Brain microvascular endothelial cell (primary cell): ENCODE measurements at regions not wholly inside any gene's neighbourhood (a gene's known extent, or its start where the extent isn't known, plus 50 kb on each side); places are given as distances from the start of the nearest gene placed in this dataset.

Source experiments
- DNase-seq: peaks from one replicate; pipeline ENCODE4 v3.0.0-alpha.2; 2020
- H3K27ac ChIP-seq: fragments of 250-450 bp; sonication (Bioruptor Pico); 2 replicates; pipeline ENCODE4 v1.5.1; 2020; ENCODE audit warnings: mild to moderate bottlenecking, moderate library complexity
- H3K27me3 ChIP-seq: fragments of 250-450 bp; sonication (Bioruptor Pico); replicated peaks from 2 replicates; pipeline ENCODE4 v1.5.1; 2020; ENCODE audit warnings: mild to moderate bottlenecking
- H3K36me3 ChIP-seq: fragments of 250-450 bp; sonication (Bioruptor Pico); replicated peaks from 2 replicates; pipeline ENCODE4 v1.5.1; 2020; ENCODE audit warnings: mild to moderate bottlenecking
- H3K4me3 ChIP-seq: 2 replicates; pipeline ENCODE4 v1.5.1; 2011; ENCODE audit warnings: low read depth, mild to moderate bottlenecking, control low read depth, low read length, moderate library complexity
- in situ Hi-C: cut with HindIII; loops from 2 replicates; pipeline ENCODE4 v1.10.0; 2017; ENCODE audit warnings: low sequenced_read_pairs, low pct_ligation_motif_present
- TF ChIP-seq, protein P1 (sequence below): IDR thresholded peaks from 2 replicates; pipeline ENCODE4 v1.5.1; 2011; ENCODE audit warnings: low read depth, mild to moderate bottlenecking, moderate library complexity, low read length, control low read depth, inconsistent platforms; ENCODE audit errors: missing control alignments

DNA sequence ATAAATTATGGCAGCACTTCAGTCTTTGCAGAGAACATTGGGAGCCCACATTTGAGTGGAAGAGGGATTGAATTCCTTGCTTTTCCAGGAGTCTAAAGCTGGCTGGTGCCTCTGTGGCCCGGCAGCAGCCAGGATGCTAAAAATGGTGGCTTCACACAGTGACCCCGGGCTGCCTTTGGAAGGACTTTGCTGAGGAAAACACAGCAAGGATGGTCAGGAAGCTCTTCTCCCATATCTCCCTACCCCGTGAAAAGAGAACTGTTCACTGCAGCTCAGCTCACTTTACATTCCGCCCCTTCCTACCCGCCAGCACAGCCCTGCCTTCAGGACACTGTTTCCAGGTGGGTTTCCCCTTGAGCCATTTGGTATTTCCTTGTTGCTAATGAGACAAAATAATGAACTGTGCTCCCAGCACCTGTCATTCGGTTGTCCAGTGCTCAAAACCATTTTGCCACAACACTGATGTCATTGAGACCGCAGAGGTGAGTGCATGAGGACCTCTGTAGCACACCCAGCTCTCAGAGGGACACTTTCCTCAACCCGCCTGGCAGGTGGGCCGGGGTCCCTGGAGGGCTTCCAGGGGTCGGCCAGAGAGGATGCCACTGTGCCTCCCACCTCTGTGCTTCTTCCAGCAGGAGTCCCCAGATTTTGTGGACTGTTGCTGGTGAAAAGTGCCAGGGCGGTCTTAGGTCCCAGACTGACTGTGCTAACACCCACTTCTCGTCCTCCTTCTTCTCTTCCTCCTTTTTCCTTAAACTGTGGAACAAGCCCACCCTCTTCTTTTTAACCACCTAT is 255.7 kb upstream of the PPP2R2D start:
- in situ Hi-C loops: no loop called here
- TF ChIP-seq, protein P1, sequence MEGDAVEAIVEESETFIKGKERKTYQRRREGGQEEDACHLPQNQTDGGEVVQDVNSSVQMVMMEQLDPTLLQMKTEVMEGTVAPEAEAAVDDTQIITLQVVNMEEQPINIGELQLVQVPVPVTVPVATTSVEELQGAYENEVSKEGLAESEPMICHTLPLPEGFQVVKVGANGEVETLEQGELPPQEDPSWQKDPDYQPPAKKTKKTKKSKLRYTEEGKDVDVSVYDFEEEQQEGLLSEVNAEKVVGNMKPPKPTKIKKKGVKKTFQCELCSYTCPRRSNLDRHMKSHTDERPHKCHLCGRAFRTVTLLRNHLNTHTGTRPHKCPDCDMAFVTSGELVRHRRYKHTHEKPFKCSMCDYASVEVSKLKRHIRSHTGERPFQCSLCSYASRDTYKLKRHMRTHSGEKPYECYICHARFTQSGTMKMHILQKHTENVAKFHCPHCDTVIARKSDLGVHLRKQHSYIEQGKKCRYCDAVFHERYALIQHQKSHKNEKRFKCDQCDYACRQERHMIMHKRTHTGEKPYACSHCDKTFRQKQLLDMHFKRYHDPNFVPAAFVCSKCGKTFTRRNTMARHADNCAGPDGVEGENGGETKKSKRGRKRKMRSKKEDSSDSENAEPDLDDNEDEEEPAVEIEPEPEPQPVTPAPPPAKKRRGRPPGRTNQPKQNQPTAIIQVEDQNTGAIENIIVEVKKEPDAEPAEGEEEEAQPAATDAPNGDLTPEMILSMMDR: no peak
- no peak for DNase-seq
- no peak overlapping the region for H3K4me3 ChIP-seq
- H3K27me3 ChIP-seq: no peaks in the 10 kb centered on the region
- H3K27ac ChIP-seq: no peak overlapping the region
- no peaks in the 10 kb centered on the region for H3K36me3 ChIP-seq

DNA sequence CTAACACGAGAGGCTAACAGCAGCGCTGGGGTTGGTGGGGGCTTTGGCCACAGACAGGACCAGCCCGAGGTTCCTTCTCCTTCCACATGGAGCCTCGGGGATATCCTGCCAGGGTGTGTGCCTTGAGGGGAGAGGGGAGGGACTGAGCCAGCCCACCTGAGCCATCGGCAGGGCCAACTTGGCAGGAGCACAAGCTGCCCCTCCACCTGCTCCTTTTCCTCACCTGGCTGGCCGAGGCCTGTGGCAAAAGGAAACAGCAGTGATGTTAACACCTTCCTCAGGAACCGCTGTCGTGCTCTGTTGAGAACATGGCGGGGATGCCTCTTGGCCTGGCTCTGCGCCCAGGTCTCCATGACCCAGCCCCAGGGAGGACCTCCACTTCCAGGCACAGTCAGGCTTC is 255.1 kb upstream of the PPP2R2D start:
- in situ Hi-C loops: no loop called here
- Histone ChIP-seq H3K36me3 (no peaks in the 10 kb centered on the region), H3K4me3 (no peak overlapping the region), H3K27ac (no peak overlapping the region), H3K27me3 (no peaks in the 10 kb centered on the region)
- TF ChIP-seq, protein P1: no peak
- DNase-seq: no peak

DNA sequence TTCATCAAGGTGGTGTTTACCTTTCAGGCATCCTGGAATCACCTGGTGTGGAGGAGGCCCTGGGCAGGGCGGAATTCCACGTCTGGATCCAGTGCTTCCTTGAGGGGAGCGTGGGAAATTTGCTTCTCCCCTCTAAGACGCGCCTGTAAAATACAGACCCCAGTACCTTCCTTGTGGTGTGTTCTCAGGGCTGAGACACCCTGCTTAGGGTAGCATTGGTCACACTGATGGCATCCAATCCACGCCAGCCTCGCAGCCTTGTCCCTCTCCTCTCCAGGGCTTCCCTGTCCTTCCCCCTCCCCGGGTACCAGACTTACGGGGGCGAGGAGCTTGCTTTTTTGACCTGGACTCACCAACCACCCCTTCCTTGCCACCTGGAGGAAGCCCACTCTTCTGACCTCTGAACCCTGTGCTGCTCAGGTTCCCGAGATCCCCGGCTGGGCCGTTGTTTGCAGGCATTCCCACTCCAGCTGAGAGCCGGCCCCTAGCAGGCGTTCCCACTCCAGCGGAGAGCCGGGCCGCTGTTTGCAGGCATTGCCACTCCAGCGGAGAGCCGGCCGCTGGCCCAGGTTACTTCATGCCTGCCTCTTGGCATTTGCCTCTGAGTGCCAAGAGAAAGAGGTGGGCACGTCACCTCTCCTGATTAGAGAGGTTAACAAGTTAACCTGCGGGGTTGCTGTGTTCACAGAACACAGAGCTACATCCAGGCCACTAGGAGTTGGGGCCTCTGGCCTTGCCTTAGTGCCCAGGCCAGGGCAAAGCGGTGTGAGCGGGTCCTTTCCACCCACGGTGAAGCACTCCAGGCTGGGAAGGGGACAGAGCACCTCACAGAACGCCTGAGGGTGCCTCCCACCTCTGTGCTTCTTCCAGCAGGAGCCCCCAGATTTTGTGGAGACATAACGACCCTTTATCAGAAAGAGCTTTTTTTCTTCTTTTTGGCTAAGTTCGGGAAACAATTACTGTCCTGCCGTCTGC is 254.0 kb upstream of the PPP2R2D start:
- DNase-seq: no peak
- TF ChIP-seq, protein P1: no peak
- Histone ChIP-seq H3K4me3 (no peak overlapping the region), H3K36me3 (no peaks in the 10 kb centered on the region), H3K27ac (no peak overlapping the region), H3K27me3 (no peaks in the 10 kb centered on the region)
- in situ Hi-C loops: no loop called here

DNA sequence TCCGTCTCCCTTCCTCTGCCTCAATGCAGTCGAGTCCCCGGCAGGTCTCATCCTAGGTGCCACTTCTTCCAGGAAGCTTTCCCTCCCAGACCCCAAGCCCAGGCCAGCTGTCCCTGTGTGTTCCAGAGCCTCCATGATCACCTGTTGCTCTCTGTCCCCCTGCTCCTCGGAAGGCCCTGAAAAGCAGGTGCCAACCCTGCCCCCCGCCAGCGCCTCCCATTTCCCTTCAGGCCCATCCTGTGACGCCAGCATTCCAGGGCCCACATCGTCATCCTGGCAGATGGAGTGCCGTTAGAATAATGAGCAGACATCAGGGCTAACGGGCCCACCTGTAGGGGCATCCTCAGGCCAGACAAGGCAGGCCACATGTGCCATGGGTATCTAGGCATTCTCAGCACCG is 253.0 kb upstream of the PPP2R2D start:
- in situ Hi-C loops: no loop called here
- Histone ChIP-seq H3K36me3 (no peaks in the 10 kb centered on the region), H3K4me3 (no peak overlapping the region), H3K27ac (no peak overlapping the region), H3K27me3 (no peaks in the 10 kb centered on the region)
- TF ChIP-seq, protein P1: no peak
- DNase-seq: no peak

DNA sequence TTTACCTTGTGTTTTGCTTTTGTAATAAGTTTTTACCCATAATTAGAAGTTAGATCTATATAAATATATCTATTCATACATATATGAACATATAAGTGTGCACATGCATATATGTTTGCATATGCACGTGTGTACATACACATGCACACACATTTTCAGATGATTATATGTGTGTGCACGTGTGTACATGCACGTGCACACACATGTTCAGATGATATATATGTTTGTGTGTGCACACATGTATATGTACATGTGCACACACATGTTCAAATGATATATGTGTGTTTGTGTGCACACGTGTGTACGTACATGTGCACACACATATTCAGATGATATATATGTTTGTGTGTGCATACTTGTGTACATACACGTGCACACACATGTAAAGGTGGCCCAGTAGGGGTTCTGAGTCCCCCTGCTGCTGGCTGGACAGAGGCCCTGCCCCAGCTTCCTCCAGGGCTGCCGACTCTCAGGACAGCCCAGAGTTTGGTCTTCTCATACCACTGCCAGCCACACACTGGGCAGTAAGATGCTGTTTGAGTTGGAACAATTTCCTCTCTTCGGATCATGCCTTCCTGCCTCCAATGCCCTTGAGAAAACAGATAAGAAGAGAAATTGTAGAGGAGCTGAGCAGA is 252.3 kb upstream of the PPP2R2D start:
- Histone ChIP-seq H3K27me3 (no peaks in the 10 kb centered on the region), H3K4me3 (no peak overlapping the region), H3K36me3 (no peaks in the 10 kb centered on the region), H3K27ac (no peak overlapping the region)
- no peak for DNase-seq
- TF ChIP-seq, protein P1: no peak
- in situ Hi-C loops: no loop called here
